Dermis microvascular lymphatic vessel endothelial cell (primary cell): ENCODE measurements at regions not wholly inside any gene's neighbourhood (a gene's known extent, or its start where the extent isn't known, plus 50 kb on each side); places are given as distances from the start of the nearest gene placed in this dataset.
"Not testable (repeated sequence)": the region's sequence is repeated elsewhere in the genome, so short reads cannot be mapped to it uniquely, and the experiment has no call there.

Experiments used
- DNase-seq, 2 donors: peaks; one replicate each; pipeline versions ENCODE4 v3.0.0 to v3.0.0-alpha.2; 2010; ENCODE audit warnings: low read depth in 2 of 2

GRCh38 chr11:80297858-80298632 is 857.2 kb upstream of the TENM4 start:
- DNase-seq, result no peak

DNA sequence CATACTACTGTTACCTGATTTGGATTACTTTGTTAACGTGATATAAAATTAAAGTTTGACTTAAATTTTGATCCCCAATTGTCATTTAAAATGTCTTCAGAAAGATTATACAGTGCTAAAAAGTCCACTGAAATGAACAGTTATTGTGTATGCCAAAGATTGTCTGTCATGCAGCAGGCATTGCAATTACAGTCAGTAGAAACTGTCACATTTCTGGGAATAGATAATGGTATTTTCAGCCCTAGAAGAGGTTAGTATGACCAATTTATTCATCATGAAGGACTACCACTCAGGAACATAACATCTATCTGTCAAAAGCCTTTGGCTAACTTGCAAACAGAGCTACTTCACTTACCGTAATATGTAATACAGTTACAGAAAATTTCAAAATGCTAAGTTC is 852.5 kb upstream of the TENM4 start:
- DNase-seq, result no peak

DNA sequence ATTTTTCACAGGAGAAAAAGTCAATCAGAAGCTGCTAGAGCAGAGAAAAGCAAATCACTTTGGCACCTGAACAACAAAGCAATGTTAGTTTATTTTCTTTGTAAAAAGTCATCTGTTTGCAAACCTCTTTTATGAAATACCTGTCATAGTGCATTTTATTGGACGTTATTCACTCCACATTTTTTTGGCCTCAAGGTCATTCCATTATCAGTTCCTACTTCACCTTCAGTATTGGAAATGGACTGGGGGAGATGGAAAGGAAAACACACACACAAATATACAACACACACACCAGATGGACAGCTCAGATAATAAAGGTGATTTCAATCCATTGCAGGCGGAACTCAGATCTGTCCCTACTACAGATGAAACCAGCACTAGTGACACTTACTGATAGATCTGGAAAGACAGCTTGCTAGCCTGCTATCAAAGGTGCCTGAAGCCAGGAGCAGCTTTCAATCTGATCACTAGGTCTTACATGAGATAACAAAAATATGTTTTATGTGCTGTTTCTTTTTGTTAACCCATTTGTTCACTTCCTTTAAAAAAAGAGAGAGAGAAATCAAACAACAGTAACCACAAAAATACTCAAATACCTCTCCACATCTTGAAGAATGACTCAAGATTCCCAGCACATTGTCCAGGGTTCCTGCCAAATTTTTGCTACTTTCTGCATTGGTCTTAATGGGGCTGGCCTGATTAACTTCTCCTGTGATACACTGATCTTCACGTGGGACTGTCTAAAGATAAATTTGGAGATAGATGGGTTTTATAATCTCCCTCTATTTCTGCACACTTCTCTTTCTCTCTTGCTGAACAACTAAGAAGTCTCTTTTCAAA is 844.3 kb upstream of the TENM4 start:
- DNase-seq, result no peak

GRCh38 chr11:80282643-80283042 is 841.8 kb upstream of the TENM4 start:
- no peak for DNase-seq

GRCh38 chr11:80281194-80281593 is 840.4 kb upstream of the TENM4 start:
- no peak for DNase-seq

GRCh38 chr11:80280737-80281136 is 839.9 kb upstream of the TENM4 start:
- DNase-seq, result no peak

DNA sequence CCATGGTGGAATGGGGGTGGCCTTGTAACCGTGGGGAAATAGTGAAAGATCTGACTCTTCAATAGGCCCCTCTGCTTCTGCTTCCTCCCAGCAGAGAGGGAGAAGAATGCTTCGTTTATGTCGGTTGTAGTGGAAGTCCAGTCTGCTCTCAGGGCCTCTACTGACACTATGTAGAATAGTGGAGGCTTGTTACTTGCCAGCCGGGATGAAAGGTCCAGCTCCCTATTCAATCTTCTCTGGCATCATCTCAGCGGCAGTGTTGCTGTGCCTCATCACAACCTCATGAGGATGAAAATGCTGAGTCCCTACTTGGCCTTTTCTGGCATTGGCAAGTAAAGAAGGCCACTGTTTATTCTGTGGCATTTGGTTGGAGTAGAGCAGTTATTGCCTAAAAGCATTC is 820.9 kb upstream of the TENM4 start:
- no peak for DNase-seq

DNA sequence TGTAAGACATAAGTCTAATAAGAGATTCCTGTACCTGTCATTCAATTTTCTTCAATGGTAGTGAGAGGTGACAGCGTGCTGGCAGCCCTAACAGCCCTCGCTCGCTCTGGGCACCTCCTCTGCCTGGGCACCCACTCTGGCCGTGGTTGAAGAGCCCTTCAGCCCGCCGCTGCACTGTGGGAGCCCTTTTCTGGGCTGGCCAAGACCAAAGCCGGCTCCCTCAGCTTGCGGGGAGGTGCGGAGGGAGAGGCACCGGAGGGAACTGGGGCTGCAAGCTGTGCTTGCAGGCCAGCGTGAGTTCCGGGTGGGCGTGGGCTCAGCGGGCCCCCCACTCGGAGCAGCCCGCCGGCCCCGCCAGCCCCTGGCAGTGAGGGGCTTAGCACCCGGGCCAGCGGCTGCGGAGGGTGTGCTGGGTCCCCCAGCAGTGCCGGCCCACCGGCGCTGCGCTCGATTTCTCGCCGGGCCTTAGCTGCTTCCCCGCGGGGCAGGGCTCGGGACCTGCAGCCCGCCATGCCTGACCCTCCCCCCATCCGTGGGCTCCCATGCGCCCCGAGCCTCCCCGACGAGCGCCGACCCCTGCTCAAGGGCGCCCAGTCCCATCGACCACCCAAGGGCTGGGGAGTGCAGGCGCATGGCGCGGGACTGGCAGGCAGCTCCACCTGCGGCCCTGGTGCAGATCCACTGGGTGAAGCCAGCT is 816.6 kb upstream of the TENM4 start:
- not testable (repeated sequence) for DNase-seq

DNA sequence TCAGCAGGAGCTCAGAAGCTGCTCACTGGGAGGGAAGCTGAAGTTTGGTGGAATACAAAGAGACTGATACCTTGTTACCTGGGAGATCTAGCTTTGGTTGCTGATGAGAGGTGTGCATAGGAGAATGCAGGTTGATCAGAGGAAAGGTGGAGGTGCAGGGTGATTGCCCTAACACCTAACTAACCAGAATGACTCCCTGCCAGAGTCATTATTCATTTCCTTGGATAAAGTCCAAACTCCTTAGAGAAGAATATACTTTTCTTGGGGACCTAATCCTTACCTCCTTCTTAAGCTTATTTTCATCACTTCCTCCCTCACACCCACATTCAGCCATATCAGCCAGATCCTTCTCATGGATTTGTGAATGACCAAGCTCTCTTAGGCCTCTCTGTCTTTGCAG is 814.2 kb upstream of the TENM4 start:
- DNase-seq, result no peak

- no peak for DNase-seq
Observed at GRCh38 chr11:80241766-80242165, 800.9 kb upstream of the TENM4 start.

GRCh38 chr11:80240245-80240644 is 799.4 kb upstream of the TENM4 start:
- DNase-seq, result no peak

DNA sequence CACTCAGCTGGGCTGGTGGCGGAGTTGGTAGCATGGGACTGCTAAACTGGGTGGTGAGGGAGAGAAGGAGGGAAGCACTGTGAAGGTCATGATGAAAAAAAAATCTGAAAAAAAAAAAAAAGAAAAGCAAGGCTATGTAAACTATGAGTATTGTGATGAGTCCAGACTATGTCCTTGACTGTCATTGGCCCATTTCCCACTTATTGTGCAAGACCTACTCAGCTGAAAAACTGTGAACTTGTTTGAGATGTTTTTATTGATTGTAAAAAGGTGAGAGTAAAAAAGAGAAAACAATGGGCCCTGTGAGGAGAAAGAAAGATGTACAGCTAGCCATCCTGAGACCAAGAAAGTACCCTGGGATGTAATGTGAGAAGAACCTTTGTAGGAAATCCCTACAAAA is 798.4 kb upstream of the TENM4 start:
- DNase-seq, result no peak

DNA sequence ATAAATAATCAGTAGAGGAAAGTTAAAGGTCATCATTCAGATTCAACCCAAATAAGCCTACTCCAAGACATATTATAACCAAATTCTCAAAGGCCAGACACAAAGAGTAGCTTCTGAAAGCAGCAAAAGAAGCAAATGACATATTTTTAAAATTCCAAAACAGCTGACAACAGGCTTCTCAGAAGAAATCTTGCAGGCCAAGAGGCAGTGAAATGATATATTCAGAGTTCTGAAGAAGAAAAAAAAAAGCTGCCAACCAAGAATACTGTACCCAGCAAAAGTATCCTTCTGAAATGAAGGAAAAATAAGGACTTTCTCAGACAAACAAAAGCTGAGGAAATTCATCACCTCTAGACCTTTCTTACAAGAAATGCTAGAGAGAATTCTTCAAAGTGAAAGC is 787.1 kb upstream of the TENM4 start:
- no peak for DNase-seq

GRCh38 chr11:80214413-80214812 is 773.6 kb upstream of the TENM4 start:
- DNase-seq, result no peak

DNA sequence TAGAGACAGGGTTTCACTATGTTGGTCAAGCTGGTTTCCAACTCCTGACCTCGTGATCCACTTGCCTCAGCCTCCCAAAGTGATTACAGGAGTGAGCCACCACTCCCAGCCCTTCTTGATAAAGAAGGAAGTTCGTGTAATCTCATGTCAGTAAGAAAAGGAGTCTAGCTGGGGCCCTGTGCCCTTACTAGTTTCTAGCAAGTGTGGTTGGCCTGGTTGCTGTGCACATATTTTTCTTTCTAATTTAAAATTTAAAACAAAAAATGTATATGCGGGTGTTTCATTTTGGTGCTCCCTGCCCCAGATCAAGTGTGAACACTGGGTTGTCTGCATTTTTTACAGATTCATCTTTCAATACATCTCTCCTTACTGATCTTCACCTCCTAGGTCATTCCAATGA is 770.8 kb upstream of the TENM4 start:
- no peak for DNase-seq

- no peak for DNase-seq
Observed at GRCh38 chr11:80204021-80204420, 763.2 kb upstream of the TENM4 start.

GRCh38 chr11:80196932-80197554 is 756.2 kb upstream of the TENM4 start:
- no peak for DNase-seq

GRCh38 chr11:80196041-80196440 is 755.2 kb upstream of the TENM4 start:
- DNase-seq, result no peak

GRCh38 chr11:80194625-80195024 is 753.8 kb upstream of the TENM4 start:
- DNase-seq, result no peak

- DNase-seq, result no peak
Observed at GRCh38 chr11:80194016-80194415, 753.2 kb upstream of the TENM4 start.

DNA sequence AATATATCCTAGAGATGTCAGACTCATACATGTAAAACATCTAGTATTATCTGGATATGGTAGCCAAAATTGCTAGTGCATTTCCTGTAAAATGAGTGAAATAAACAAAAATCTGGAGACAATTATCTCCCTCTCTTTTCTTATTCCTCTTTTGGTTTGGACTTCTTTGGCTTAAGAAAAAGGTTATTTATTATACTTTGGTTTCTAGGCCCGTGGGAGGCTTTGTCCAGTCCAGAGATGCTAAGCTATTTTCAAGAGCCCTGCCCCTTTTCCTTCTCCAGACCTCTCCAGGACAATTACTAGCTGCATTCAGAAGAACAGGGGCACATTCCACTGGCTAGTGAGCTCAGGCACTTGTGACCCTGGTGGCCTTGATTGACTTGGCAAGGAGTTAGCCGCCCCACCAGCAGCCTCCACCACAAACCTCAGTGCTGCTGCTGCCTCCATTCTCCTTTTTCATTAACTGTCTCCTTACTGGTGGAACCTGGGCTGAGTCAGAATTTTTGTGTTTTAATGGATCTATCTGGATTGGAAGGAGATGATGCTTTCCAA is 747.3 kb upstream of the TENM4 start:
- DNase-seq, result no peak

DNA sequence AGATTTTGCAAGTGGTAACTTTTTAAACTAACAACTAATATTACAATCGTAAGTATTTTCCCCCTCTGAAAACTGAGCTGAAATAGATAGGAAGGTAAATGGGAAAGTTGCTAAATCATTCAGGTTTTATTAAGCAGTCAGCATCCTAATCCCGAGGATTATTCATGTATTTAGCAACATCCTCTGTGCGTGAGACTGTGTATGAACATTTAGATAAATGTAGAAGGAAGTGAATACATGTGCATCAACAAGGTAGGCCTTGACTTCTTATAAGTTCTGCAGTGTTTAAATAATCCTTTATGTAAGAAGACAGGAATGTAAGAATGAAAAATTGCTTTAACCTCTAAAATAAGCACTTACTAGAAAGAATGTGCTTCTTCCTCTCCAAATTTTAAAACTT is 745.9 kb upstream of the TENM4 start:
- DNase-seq, result no peak
